Astrocyte of the spinal cord (primary cell): ENCODE measurements at regions not wholly inside any gene's neighbourhood (a gene's known extent, or its start where the extent isn't known, plus 50 kb on each side); places are given as distances from the start of the nearest gene placed in this dataset.

Source experiments
- DNase-seq: peaks from one replicate; pipeline ENCODE4 v3.0.0; 2011; ENCODE audit warnings: low read depth, low spot score
- H3K4me3 ChIP-seq: 2 replicates; pipeline ENCODE4 v1.5.1; 2011; ENCODE audit warnings: low read depth, mild to moderate bottlenecking, low read length, moderate library complexity
- CTCF ChIP-seq: IDR thresholded peaks from 2 replicates; pipeline ENCODE4 v1.5.1; 2012; ENCODE audit warnings: low read depth, mild to moderate bottlenecking, low read length, inconsistent platforms
- in situ Hi-C: cut with HindIII; loops from 2 replicates; pipeline ENCODE4 v1.10.0; 2017; ENCODE audit warnings: low sequenced_read_pairs

- H3K4me3 ChIP-seq: no peak overlapping the region
- no peak for TF ChIP-seq CTCF
- in situ Hi-C loops: no loop called here
- DNase-seq: no peak
Measured at GRCh38 chr10:70992436-70992835, 104.1 kb upstream of the PCBD1 start.

DNA sequence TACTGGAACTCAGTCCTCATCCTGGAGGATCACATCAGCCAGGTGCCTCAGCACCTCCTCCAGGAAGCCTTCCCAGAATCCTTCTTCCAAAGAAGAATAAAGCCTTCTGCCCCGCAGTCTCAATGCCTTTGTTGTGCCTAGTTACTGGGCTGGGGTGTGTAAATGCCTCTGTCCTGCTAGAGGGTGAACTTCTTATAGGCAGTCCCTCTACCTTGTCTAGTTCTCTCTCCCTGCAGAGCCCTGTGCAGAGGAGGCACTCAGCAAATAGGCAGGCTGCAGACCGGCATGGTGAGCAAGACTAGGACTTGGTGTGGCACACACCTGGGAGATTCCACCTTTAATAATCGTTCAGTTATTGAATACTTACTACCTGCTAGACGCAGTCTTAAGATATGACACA, 104.7 kb upstream of the PCBD1 start:
- in situ Hi-C loops: no loop called here
- DNase-seq: no peak
- TF ChIP-seq CTCF: no peak
- H3K4me3 ChIP-seq: no peak overlapping the region

DNA sequence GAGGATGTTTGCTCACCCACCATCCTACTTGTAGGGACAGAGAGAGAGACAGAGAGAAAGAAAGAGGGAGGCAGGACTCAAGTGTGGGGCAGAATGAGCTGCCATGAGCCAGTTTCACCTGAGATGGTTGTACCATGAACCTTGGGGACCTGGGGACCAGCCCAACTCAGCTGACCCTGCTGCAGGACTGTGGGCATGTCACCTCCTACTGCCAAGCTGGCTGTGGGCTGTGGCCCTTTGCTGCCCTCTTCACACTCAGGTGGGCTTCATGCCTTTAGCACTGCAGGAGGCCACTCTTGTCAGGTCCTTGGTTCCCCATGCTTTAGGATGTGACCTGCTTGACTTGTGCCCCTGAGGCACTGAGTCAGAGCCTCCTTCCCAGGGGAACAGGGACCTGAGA, 108.2 kb upstream of the PCBD1 start:
- in situ Hi-C loops: no loop called here
- H3K4me3 ChIP-seq: no peak overlapping the region
- no peak for TF ChIP-seq CTCF
- no peak for DNase-seq

DNA sequence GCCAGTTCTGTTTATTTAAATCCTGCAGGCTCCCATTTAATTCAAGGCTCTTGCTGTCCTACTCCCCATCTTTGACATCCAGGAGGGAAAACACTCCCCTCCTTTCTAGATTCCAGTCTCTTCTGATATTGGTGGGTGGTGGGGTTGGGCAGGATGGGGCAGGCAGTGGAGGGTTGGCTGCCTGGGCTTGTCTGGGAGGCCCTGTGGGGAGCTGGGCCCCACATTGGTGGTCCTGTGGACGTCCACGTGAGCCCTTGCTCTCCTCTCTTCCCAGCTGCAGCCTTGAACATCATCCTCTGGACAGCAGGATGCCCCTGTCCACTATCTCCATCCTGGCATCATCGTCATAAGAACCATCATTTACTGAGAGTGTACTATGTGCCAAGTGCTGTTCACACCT, 108.9 kb upstream of the PCBD1 start:
- DNase-seq: no peak
- H3K4me3 ChIP-seq: no peak overlapping the region
- in situ Hi-C loops: no loop called here
- TF ChIP-seq CTCF: no peak

- no peak for DNase-seq
- no peak for TF ChIP-seq CTCF
- in situ Hi-C loops: no loop called here
- no peak overlapping the region for H3K4me3 ChIP-seq
Measured at GRCh38 chr10:70998086-70998485, 109.7 kb upstream of the PCBD1 start.

DNA sequence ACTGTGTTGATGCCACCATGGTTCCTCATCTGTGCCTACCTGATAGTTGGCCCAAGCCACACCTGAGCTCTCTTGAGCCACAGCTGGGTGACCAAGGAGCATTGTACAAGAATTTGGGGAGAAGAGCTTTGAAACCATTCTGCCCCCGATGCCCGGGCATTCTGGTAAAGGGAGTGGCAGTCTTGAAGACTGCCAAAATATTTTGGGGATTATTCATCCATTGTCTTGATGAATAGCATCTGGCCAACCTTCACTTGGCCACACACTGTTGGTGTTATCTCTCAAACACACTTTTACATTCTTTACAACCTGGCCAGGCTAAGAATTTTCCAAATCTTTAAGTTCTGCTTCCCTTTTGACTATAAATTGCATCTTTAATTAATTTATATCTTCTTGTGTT, 113.1 kb upstream of the PCBD1 start:
- DNase-seq: no peak
- no peak overlapping the region for H3K4me3 ChIP-seq
- TF ChIP-seq CTCF: no peak
- in situ Hi-C loops: no loop called here
